Effector memory CD4-positive, alpha-beta T cell (primary cell): ENCODE measurements at regions not wholly inside any gene's neighbourhood (a gene's known extent, or its start where the extent isn't known, plus 50 kb on each side); places are given as distances from the start of the nearest gene placed in this dataset.
"Not testable (repeated sequence)": the region's sequence is repeated elsewhere in the genome, so short reads cannot be mapped to it uniquely, and the experiment has no call there.

Experiments used
- DNase-seq, 3 donors: peaks; one replicate each; pipeline ENCODE4 v3.0.0-alpha.2; 2020
- H3K27ac ChIP-seq: 2 replicates; pipeline ENCODE4 v1.7.0; 2013; ENCODE audit warnings: mild to moderate bottlenecking, low read length, moderate library complexity; ENCODE audit not compliant: insufficient read depth, poor library complexity, severe bottlenecking
- H3K27me3 ChIP-seq: replicated peaks from 2 replicates; pipeline ENCODE4 v1.7.0; 2013; ENCODE audit warnings: mild to moderate bottlenecking, low read length; ENCODE audit not compliant: insufficient read depth, control insufficient read depth, poor library complexity, severe bottlenecking
- H3K36me3 ChIP-seq: 2 replicates; pipeline ENCODE4 v1.7.0; 2013; ENCODE audit warnings: mild to moderate bottlenecking, low read length, moderate library complexity; ENCODE audit not compliant: control insufficient read depth, insufficient read depth
- H3K4me1 ChIP-seq: 2 replicates; pipeline ENCODE4 v1.7.0; 2013; ENCODE audit warnings: low read length, mild to moderate bottlenecking; ENCODE audit not compliant: control insufficient read depth, insufficient read depth, poor library complexity, severe bottlenecking
- H3K4me3 ChIP-seq: 2 replicates; pipeline ENCODE4 v1.7.0; 2013; ENCODE audit warnings: low read length, low read depth, mild to moderate bottlenecking; ENCODE audit not compliant: insufficient read depth, poor library complexity, severe bottlenecking
- H3K9me3 ChIP-seq: 2 replicates; pipeline ENCODE4 v1.7.0; 2013; ENCODE audit warnings: mild to moderate bottlenecking, low read length, moderate library complexity; ENCODE audit not compliant: control insufficient read depth

DNA sequence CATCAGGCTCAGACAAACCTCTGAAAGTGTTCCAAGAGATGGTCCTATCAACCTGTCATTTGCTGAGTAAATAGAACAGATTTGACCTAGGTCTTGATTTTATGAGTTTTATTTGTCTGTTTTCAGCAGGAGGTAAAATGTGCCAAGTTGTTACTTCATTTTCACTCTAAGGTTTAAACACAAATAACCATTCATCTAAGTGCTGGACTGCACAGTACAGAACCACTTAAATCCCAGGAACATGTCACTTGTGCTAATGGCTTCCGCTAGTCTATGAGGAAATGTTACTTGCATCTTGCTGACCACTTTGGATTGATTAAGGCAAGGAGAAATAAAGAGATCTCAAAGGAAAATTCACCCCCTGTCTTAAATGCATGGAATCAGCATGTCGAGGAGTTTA, 660.7 kb downstream of the SMARCA1 start:
- Histone ChIP-seq H3K9me3 (no peaks in the 10 kb centered on the region), H3K36me3 (no peaks in the 10 kb centered on the region), H3K4me3 (no peak overlapping the region), H3K27ac (no peak overlapping the region), H3K4me1 (no peaks in the 10 kb centered on the region), H3K27me3 (no peaks in the 10 kb centered on the region)
- no peak for DNase-seq

DNA sequence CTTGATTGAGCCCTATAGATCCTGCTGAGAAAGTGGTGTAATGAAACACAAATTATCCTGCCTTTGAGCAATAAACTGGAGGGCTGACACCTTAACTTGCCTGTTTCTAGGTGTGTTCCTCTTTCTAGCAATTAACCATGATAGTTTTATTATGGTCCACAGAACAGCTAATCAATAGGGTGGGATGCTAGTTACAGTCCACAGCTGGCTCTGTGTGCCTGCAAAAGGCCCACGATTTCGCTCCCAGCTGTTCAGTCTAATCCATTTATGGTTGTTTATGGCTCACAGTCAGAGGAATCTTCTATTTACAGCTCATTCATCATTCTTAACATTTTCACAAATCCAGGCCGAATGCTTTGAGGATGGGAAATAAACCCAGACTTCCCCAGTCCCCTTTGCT, 674.9 kb downstream of the SMARCA1 start:
- H3K4me1 ChIP-seq: no peaks in the 10 kb centered on the region
- H3K36me3 ChIP-seq: no peaks in the 10 kb centered on the region
- no peaks in the 10 kb centered on the region for H3K27me3 ChIP-seq
- no peaks in the 10 kb centered on the region for H3K9me3 ChIP-seq
- no peak for DNase-seq
- H3K4me3 ChIP-seq: no peak overlapping the region
- H3K27ac ChIP-seq: no peak overlapping the region

DNA sequence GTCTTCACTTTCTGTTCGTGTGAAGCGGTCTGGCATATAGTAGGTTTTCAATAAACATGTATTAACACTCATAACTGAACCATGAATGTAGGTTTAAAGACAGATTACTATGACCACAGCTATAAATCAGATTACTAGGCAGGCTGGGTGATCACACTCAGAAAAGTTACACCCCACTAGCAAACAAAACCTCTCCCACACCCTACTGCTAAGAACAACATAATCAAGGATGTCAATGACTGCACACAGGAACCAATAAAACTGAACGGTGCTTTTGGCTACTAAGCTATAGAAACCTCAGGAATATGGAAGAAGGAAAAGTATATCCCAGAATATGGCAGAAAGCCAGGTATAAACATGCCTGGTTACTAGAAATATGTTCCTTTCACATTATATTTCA, 676.9 kb downstream of the SMARCA1 start:
- Histone ChIP-seq H3K4me1 (no peaks in the 10 kb centered on the region), H3K36me3 (no peaks in the 10 kb centered on the region), H3K27me3 (no peaks in the 10 kb centered on the region), H3K9me3 (no peaks in the 10 kb centered on the region), H3K27ac (no peak overlapping the region), H3K4me3 (no peak overlapping the region)
- no peak for DNase-seq

DNA sequence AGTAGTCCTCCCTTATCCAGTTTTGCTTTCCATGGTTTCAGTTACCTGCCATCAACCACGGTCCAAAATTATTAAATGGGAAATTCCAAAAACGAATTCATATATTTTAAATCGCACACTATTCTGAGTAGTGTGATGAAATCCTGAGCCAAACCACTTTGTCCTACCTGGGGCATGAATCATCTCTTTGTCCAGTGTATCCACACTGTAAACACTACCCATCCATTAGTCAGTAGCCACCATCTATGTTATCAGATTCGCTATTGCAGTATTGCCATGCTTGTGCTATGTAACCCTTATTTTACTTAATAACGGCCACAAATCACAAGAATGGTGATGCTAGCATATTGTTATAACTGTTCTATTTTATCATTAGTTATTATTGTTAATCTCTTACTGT, 704.6 kb downstream of the SMARCA1 start:
- DNase-seq: no peak

DNA sequence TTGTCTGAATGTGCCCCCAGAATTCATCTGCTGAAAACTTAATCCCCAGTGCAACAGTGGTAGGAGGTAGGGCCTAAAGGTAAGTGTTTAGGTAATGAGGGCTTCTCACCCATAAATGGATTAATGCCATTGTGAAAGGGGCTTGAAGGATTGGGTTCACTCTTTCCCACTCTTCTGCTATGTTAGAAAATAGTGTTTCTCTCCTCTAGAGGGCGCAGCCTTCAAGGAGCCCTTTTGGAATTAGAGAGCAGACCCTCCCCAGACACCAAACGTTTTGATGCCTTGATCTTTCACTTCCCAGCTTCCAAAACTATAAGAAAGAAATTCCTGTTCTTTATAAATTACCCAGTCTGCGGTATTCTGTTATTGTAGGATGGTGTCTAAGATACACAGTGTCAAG, 706.4 kb downstream of the SMARCA1 start:
- H3K36me3 ChIP-seq: no peaks in the 10 kb centered on the region
- H3K27ac ChIP-seq: no peak overlapping the region
- no peak overlapping the region for H3K4me3 ChIP-seq
- H3K9me3 ChIP-seq: no peaks in the 10 kb centered on the region
- H3K27me3 ChIP-seq: no peaks in the 10 kb centered on the region
- H3K4me1 ChIP-seq: no peaks in the 10 kb centered on the region
- no peak for DNase-seq

More for the DNA sequence above, 704.6 kb downstream of the SMARCA1 start:
- Histone ChIP-seq H3K27ac (no peak overlapping the region), H3K4me1 (no peaks in the 10 kb centered on the region), H3K9me3 (no peaks in the 10 kb centered on the region), H3K36me3 (no peaks in the 10 kb centered on the region), H3K4me3 (no peak overlapping the region), H3K27me3 (no peaks in the 10 kb centered on the region)

DNA sequence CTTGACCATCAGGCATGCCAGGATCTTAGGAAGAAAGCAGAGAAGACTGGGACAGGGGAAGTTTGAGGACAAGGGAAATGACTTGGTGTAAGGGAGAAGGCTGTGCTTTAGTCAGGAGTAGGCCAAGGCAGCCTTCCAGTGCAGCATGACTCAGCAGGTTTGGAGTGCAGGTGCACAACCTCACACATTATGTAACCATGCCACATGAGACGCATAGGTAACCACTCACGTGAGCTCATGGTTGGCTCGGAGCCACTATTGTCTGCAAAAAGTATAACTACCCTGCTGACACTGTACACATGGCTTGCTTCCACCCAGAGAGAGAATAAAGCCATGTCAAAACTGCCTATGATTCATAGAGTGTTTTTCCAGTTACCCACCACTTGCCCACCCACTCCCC, 715.9 kb downstream of the SMARCA1 start:
- H3K4me3 ChIP-seq: no peak overlapping the region
- DNase-seq: no peak
- H3K9me3 ChIP-seq: no peaks in the 10 kb centered on the region
- H3K36me3 ChIP-seq: no peaks in the 10 kb centered on the region
- no peak overlapping the region for H3K27ac ChIP-seq
- no peaks in the 10 kb centered on the region for H3K4me1 ChIP-seq
- H3K27me3 ChIP-seq: no peaks in the 10 kb centered on the region

DNA sequence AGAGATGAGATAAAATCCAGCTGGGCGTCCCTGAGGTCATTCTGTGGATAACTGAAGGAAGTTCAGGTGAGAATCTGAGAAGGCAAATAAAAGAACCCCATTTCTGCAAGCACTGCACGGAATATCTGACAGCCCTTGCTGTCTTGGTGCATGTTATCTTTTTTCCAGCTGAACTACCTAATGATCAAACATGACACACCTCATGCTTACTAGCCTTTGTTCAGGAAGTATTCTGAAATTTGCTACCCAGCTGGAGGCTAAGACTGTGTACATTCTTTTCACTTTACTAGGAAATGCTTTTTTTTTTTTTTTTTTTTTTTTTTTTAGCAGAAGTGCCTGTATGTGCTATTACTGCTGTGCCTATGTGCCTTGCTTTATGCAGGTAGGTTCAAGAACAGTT, 718.1 kb downstream of the SMARCA1 start:
- Histone ChIP-seq H3K27me3 (no peaks in the 10 kb centered on the region), H3K9me3 (no peaks in the 10 kb centered on the region), H3K27ac (no peak overlapping the region), H3K4me3 (no peak overlapping the region), H3K4me1 (no peaks in the 10 kb centered on the region), H3K36me3 (no peaks in the 10 kb centered on the region)
- DNase-seq: no peak

DNA sequence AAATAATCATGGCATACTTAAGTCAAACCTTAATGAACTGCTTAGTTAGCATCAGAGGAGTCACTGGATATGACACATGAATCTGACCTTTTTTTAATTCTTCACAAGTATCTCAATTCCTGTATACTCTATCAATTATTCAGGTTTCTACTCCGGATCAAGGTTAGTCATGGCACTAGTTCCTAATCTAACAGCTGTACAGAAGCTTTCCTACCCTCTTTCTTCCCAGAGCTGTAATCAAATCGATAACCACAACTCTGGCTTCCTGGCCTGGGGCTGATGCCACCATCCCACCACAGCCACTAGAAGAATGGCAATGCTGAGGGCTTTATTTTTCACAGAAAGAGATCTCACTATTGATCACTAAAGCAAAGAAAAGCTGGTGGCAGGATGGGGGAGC, 718.5 kb downstream of the SMARCA1 start:
- no peak overlapping the region for H3K4me3 ChIP-seq
- H3K27ac ChIP-seq: no peak overlapping the region
- DNase-seq: no peak
- H3K27me3 ChIP-seq: no peaks in the 10 kb centered on the region
- H3K9me3 ChIP-seq: no peaks in the 10 kb centered on the region
- H3K36me3 ChIP-seq: no peaks in the 10 kb centered on the region
- no peaks in the 10 kb centered on the region for H3K4me1 ChIP-seq

DNA sequence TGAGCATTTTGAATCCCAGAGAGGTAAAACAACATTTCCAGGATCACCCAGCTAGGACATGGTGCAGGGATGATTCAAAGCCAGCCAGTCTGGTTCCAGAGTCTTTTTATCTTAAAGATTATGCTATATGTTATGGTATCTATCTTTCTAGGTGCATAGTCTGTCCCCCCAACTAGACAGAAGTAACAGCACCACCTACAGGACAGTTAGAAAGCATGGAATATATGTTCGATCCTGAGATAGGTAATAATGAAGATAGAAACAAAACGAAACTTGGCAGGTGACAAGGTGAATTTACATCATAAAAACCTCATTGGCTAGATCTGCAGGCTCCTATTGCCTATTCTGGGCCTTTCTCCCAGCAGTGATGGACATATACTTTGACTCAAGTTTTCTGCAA, 723.2 kb downstream of the SMARCA1 start:
- Histone ChIP-seq H3K36me3 (no peaks in the 10 kb centered on the region), H3K9me3 (no peaks in the 10 kb centered on the region), H3K27ac (no peak overlapping the region), H3K4me3 (no peak overlapping the region), H3K27me3 (no peaks in the 10 kb centered on the region), H3K4me1 (no peaks in the 10 kb centered on the region)
- DNase-seq: no peak

DNA sequence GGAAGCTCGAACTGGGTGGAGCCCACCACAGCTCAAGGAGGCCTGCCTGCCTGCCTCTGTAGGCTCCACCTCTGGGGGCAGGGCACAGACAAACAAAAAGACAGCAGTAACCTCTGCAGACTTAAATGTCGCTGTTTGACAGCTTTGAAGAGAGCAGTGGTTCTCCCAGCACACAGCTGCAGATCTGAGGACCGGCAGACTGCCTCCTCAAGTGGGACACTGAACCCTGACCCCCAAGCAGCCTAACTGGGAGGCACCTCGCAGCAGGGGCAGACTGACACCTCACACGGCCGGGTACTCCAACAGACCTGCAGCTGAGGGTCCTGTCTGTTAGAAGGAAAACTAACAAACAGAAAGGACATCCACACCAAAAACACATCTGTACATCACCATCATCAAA, 730.9 kb upstream of the ACTRT1 start:
- H3K9me3 ChIP-seq, DNase-seq, H3K4me1 ChIP-seq, H3K27me3 ChIP-seq, H3K27ac ChIP-seq, H3K36me3 ChIP-seq, H3K4me3 ChIP-seq: not testable (repeated sequence)

DNA sequence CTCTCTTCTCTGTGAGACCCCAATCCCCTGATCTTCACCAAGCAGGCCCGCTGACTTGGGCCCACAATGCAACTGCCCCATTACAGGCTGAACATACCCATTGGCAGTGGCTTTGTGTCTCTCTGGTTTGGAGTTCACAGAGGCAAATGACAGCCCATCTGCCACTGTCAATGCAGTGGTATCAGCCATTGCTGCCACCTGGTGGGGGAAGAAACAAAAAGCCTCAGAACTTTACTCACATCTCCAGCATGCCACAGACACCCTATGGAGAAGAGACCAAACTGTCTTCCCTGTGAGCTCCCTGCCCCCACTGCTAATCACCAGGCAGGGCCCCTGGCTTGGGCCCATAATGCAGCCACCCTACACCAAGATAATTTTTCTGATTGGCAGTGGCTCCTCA, 729.3 kb upstream of the ACTRT1 start:
- no peak for DNase-seq
- no peaks in the 10 kb centered on the region for H3K9me3 ChIP-seq

More for the DNA sequence above, 729.3 kb upstream of the ACTRT1 start:
- H3K4me3 ChIP-seq: no peak overlapping the region
- H3K36me3 ChIP-seq: no peaks in the 10 kb centered on the region
- no peaks in the 10 kb centered on the region for H3K27me3 ChIP-seq
- H3K4me1 ChIP-seq: peaks cover 7% of the 10 kb centered on the region
- no peak overlapping the region for H3K27ac ChIP-seq
